Fibroblast of peridontal ligament (primary cell): ENCODE measurements at regions not wholly inside any gene's neighbourhood (a gene's known extent, or its start where the extent isn't known, plus 50 kb on each side); places are given as distances from the start of the nearest gene placed in this dataset.

Experiments used
- DNase-seq: peaks from one replicate; pipeline ENCODE4 v3.0.0-alpha.2; 2010; ENCODE audit errors: extremely low read depth

GRCh38 chr20:41881466-41882046 lies 263.4 kb upstream of the CHD6 start:
- DNase-seq: no peak

- no peak for DNase-seq
Measured at GRCh38 chr20:41879123-41879522, 260.9 kb upstream of the CHD6 start.

- DNase-seq: no peak
Measured at GRCh38 chr20:41877911-41878310, 259.7 kb upstream of the CHD6 start.

- DNase-seq: no peak
Measured at GRCh38 chr20:41874658-41875057, 256.5 kb upstream of the CHD6 start.

- no peak for DNase-seq
Measured at GRCh38 chr20:41872930-41873329, 254.8 kb upstream of the CHD6 start.

- DNase-seq: no peak
Measured at GRCh38 chr20:41870869-41871462, 252.8 kb upstream of the CHD6 start.

GRCh38 chr20:41869261-41869660 lies 251.1 kb upstream of the CHD6 start:
- DNase-seq: no peak

- DNase-seq: no peak
Measured at GRCh38 chr20:41865938-41866337, 247.8 kb upstream of the CHD6 start.

- no peak for DNase-seq
Measured at GRCh38 chr20:41862476-41862875, 244.3 kb upstream of the CHD6 start.

- DNase-seq: no peak
Measured at GRCh38 chr20:41861772-41862422, 243.7 kb upstream of the CHD6 start.

GRCh38 chr20:41854765-41855164 lies 236.6 kb upstream of the CHD6 start:
- no peak for DNase-seq

- no peak for DNase-seq
Measured at GRCh38 chr20:41853806-41854205, 235.6 kb upstream of the CHD6 start.

- DNase-seq: no peak
Measured at GRCh38 chr20:41848180-41848579, 230.0 kb upstream of the CHD6 start.

- DNase-seq: no peak
Measured at GRCh38 chr20:41837669-41838224, 219.6 kb upstream of the CHD6 start.

- DNase-seq: no peak
Measured at GRCh38 chr20:41833739-41834138, 215.6 kb upstream of the CHD6 start.

GRCh38 chr20:41830702-41831101 lies 212.5 kb upstream of the CHD6 start:
- DNase-seq: no peak

GRCh38 chr20:41819436-41819835 lies 201.3 kb upstream of the CHD6 start:
- DNase-seq: no peak

- no peak for DNase-seq
Measured at GRCh38 chr20:41818991-41819390, 200.8 kb upstream of the CHD6 start.

GRCh38 chr20:41818369-41818768 lies 200.2 kb upstream of the CHD6 start:
- DNase-seq: no peak

- no peak for DNase-seq
Measured at GRCh38 chr20:41811456-41811855, 193.3 kb upstream of the CHD6 start.

GRCh38 chr20:41800040-41800439 lies 181.9 kb upstream of the CHD6 start:
- DNase-seq: no peak

- no peak for DNase-seq
Measured at GRCh38 chr20:41798930-41799502, 180.8 kb upstream of the CHD6 start.

GRCh38 chr20:41786158-41786557 lies 168.0 kb upstream of the CHD6 start:
- peak; percentile 52 for DNase-seq
